ENCODE measurements at regions not wholly inside any gene's neighbourhood (a gene's known extent, or its start where the extent isn't known, plus 50 kb on each side); places are given as distances from the start of the nearest gene placed in this dataset.
A peak's percentile ranks its signal among the peaks of the same experiment; 100 is the strongest.

- no peak for DNase-seq (ENCODE audit: low spot score)
Observed at GRCh38 chr2:217443601-217444000, 559.2 kb downstream of the TNS1 start.

- DNase-seq (ENCODE audit: low spot score), result no peak
Observed at GRCh38 chr2:217440000-217440399, 562.8 kb downstream of the TNS1 start.

DNA sequence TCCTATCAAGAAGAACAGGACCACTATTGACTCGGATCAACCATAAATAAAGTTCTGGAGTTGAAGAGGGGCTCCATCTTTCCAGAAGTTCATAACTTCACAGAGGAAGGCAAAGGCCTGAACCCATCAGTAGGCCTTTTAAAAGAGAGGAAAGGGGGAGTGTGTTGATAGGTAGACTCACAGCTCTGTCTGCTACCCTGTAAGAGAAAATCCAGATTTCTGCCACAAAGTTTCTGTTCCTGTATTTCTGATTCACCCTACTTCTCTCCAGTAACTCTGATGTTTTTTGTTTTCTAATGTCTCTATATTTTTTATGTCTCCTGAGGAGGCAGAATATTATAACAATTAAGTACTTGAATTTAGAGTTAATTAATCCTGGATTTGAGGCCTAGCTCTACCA lies 564.0 kb downstream of the TNS1 start:
- DNase-seq (ENCODE audit: low spot score), result no peak

DNA sequence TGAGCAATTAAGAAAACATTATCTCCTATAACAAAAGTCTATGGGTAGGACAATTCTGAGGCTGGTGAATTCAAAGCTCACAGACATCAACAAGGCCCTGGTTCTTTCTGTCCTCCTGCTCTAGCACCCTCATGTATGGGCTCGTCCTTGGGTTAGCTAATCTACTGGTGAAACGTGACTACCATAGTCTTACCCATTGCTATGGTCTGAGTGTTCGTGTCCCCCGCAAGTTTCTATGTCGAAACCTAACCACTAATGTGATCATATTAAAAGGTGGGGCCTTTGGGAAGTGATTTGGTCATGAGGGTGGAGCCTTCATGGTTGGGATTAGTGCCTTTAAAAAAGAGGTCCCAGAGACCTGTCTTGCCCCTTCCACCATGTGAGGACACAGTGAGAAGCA lies 564.7 kb downstream of the TNS1 start:
- DNase-seq (ENCODE audit: low spot score), result no peak

DNA sequence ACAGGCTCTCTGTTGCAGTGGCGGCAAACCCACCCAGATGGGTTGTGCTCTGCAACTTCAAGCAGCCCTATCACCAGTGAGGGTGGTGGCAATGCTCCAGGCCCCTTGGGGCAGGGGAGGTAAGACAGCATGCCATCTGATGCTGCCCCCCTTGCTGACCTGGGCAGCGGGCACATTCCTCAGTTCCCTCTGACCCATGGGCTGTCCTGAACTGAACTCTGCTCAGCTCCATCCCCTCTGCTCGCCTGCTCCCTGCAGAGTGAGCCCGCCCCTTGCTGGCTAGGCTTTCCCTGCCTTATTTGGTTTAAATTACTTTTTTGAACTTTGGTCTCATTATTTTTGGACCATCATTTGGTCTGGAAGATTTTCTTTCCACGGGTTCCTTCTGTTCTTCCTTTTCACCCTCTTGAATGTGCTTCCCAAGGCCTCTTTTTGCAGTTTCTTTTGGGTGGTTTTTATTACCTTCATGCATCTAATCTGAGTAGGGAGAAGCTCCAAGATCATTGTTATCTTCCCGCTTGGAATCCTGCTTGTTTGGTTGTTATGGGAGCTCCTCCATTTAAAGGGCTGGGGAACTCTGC lies 565.4 kb downstream of the TNS1 start:
- no peak for DNase-seq (ENCODE audit: low spot score)

- no peak for DNase-seq (ENCODE audit: low spot score)
Observed at GRCh38 chr2:217436386-217436785, 566.4 kb downstream of the TNS1 start.

DNA sequence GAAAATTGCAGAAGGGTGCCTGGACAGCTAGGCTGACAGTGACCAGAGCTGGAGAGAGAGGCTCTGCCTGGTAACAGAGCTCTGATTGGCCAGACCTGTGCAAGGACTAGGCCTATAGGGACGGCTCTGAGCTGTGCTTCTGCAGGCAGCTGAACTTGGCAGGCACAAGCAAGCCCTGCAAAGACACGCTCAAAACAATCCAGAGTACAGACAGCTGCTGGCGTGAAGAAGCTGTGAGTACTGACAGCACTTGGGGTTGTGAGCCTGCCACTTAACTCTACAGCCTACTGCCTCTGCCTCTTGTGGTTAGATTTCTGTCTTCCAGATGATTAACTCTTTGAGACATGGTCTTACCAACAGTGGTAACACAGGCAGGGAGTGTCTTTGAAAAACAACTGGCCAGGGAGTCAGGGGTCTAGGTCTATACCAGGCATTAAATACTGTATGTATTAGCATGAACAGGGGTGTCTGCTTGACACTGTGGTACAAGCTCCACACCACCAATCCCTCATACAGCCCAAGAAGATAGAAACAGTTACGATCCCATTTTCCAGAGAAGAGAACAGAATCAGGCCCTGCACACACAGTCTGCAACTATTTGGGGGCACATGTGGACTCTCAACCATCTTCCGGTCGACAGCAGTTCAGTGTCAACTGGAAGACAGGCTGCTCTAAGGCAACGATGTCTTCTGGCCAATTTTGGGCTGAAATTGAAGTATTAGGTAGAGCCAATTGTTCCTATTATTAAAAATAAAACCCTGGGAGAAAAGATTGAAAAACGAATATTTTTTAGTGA lies 568.4 kb downstream of the TNS1 start:
- peak; percentile 95 for DNase-seq (ENCODE audit: low spot score)

GRCh38 chr2:217433522-217433921 lies 569.3 kb downstream of the TNS1 start:
- DNase-seq (ENCODE audit: low spot score), result no peak

DNA sequence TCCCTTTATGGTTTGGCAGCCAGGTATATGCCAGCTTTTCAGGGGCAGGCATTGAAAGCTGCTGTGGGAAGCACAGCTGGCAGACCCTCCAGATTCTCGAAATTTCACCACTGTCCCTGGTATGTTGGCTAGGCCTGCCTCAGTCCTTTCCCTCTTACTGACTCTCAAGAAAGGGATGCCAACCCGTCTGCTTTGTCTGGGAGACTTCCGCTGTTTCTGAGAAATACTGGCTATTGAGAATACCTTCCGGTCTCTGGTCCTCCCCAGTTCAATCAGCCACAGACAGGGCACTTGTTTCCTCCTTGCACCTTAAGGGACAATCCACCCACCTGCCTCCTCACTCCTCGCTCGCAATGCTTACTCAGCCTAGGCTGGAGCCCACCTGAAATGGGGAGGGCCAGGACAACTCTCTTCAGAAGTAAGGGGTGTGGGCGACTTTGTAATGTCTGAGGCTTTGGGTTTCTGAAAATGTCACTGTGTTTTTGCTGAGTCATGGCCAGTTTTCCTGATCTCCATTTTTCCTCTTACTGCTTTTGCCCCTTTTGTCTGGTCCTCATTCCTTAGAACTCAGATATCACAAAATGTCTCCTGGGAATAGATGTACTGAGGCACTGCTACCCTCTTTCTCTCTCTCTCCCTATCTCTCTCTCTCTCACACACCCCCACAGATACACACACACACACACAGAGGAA lies 571.1 kb downstream of the TNS1 start:
- no peak for DNase-seq (ENCODE audit: low spot score)

- DNase-seq (ENCODE audit: low spot score), result no peak
Observed at GRCh38 chr2:217430916-217431576, 571.2 kb upstream of the TNP1 start.

DNA sequence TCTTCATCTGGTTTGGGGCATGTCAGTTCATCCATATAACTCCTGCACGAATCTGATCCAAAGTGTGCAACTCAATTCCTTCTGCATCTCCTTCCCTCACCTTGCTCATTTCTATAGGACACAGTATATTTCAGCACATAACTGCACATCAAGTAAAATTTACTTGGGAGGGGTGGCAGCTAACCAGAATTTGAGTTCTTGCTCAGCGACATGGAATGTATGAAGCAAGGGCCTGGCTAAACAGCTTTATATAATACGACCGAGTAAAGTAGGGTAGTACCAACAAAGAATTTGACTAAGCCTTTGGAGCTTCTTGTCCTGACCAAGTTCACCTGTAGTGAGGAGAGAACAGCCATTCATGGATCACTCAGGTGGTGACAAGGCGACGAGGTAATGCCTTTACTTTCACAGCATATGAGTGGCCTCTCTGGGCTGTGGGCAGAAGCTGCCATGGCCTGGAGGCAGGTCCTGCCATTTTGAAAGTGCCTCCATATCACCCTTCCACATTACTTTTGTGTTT lies 570.2 kb upstream of the TNP1 start:
- DNase-seq (ENCODE audit: low spot score), result no peak

DNA sequence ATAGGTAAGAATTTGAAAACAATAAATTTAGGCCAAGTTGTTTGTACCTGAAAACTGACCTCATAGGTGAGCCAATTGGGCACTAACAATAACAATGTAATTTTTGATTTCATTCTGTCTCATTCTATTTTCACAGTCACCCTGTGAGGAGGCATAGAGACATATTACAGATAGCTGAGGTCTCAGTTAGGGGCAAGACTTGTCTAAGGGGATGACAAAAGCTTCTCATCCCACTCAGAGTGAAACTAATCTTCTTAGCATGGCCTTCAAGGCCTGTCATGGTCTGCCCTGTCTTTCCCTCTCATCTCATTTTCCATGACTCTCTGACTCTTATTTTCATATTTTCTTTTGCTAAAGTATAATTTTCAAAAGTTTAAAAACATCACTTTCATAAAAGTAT lies 562.0 kb upstream of the TNP1 start:
- no peak for DNase-seq (ENCODE audit: low spot score)

DNA sequence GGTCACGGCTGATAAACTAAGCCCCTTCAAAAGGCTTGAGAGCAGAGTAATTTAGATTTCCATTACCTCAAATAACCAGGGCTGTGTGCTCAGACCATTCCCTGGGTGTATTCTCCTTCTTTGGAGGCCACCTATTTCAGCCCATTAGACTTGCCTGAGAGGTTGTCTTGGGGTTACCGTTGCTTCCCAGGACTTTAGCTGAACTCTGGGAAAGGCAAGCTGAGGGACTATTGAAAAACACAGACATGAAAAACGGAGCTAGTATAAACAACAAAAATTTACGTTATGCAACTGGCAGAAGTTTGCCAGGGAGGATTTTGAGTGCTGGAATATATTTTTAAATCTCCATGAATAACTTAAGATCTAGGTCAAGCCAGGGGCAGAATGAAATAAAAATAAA lies 561.0 kb upstream of the TNP1 start:
- no peak for DNase-seq (ENCODE audit: low spot score)

GRCh38 chr2:217419055-217419671 lies 559.3 kb upstream of the TNP1 start:
- DNase-seq (ENCODE audit: low spot score), result no peak

GRCh38 chr2:217418544-217418943 lies 558.7 kb upstream of the TNP1 start:
- no peak for DNase-seq (ENCODE audit: low spot score)

- no peak for DNase-seq (ENCODE audit: low spot score)
Observed at GRCh38 chr2:217418090-217418489, 558.2 kb upstream of the TNP1 start.

- DNase-seq (ENCODE audit: low spot score), result no peak
Observed at GRCh38 chr2:217417536-217417935, 557.7 kb upstream of the TNP1 start.

- no peak for DNase-seq (ENCODE audit: low spot score)
Observed at GRCh38 chr2:217415316-217415715, 555.5 kb upstream of the TNP1 start.

GRCh38 chr2:217414429-217414828 lies 554.6 kb upstream of the TNP1 start:
- DNase-seq (ENCODE audit: low spot score), result no peak

- DNase-seq (ENCODE audit: low spot score), result no peak
Observed at GRCh38 chr2:217413193-217413592, 553.3 kb upstream of the TNP1 start.

DNA sequence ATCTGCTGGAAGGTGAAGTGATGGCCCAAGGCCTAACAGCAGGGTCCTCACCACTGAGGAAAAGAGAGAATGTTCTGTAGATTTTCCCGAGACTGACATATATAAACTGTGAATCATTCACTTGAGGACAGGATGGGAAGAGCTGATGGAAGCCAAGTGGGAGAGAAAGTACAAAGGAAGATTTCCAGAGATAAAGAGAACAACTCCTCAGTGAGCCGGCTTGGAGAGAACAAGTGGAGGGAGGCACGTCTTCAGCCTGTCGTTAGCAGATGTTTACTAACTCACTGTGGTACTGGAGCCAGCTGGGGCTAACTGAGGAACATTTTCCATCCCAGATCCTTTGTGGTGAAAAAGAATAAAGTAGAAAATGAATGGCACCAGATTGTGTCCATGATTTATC lies 552.9 kb upstream of the TNP1 start:
- DNase-seq (ENCODE audit: low spot score), result no peak

DNA sequence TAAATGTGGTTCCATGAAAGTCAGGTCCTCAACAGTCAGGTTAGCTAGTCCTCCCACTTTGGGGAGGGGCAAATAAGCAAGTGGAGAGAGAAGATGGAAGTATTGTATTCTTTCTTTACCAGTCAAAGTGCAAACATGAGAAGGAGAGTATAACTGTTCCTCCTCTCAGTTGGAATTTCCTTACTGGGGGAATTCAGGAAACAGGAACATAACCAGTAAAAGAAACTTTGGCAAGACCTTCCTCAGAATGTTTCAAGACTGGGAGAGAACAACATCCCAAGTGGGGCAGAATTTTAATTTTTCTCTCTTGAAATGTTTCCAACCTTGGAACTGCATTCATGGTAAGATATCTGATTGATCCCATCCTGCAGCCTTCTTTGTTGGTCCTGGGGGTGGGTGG lies 552.4 kb upstream of the TNP1 start:
- no peak for DNase-seq (ENCODE audit: low spot score)
